ENCODE measurements at regions not wholly inside any gene's neighbourhood (a gene's known extent, or its start where the extent isn't known, plus 50 kb on each side); places are given as distances from the start of the nearest gene placed in this dataset.

DNA sequence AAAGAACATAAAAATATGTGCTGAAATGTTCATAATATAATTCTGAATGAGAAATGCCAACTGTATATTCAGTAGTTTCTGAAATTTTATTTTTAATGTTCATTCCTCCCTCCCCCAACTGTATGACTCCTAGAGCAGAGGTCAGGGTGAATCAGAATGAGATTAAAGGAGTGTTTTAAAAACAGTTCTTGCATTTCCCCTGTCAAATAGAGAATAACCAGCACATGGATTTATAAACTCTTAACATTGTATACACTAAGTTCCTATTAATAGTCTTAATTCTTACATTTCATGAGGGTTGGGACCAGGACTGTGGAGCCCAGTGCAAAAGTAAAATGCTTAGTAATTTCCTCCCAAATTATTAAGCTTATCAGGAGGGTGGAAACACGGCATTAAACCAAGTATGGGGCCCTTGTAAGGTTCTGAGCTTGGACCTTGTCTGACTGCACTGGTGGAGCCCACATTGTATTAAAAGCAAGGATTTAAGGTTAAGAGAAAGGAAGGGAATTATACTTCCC is 474.6 kb upstream of the RAG2 start:
- H3K9me3 ChIP-seq (ENCODE audit: low read length): peaks cover 9% of the 10 kb centered on the region
- no peak overlapping the region for H3K9ac ChIP-seq (ENCODE audit: low read length)
- no peaks in the 10 kb centered on the region for H3K79me2 ChIP-seq (ENCODE audit: low read length)
- no peaks in the 10 kb centered on the region for H3K4me1 ChIP-seq (ENCODE audit: low read length)
- no peaks in the 10 kb centered on the region for H3K9me2 ChIP-seq (replicated peaks; ENCODE audit: insufficient read depth, low read length)
- no peaks in the 10 kb centered on the region for H3K36me3 ChIP-seq (ENCODE audit: insufficient read depth, low read length)
- H4K20me1 ChIP-seq (ENCODE audit: insufficient read depth, low read depth, low read length): no peaks in the 10 kb centered on the region
- no peak overlapping the region for H3K4me2 ChIP-seq (ENCODE audit: low read depth, low read length, poor library complexity, severe bottlenecking)
- H3K4me3 ChIP-seq (ENCODE audit: low read length): no peak overlapping the region
- no peak overlapping the region for H2AFZ ChIP-seq (ENCODE audit: low read length)
- no peak overlapping the region for H3K27ac ChIP-seq (ENCODE audit: low read length)
- no peak for DNase-seq
- no peaks in the 10 kb centered on the region for H3K27me3 ChIP-seq (ENCODE audit: low read length)

DNA sequence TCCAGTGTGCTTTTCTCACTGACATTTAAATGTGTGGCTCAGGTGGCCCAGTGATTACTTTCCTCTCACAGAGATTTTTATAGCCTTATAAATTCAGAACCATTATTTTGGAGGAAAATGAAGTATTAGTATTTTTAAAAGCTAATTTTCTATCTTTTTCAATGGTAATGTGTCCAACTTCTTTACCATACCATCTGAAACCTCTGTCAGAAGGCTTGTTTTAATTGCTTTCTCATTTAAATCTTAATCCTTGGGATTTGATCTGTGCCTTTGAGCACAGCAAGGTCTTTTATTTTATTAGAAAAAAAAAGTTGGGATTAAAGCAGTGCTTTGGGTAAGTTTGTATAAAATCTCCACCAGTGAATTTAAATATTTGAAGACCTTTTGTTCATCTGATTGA is 452.3 kb upstream of the RAG2 start:
- Histone ChIP-seq H3K79me2 (ENCODE audit: low read length) (no peaks in the 10 kb centered on the region), H3K9me2 (replicated peaks; ENCODE audit: insufficient read depth, low read length) (no peaks in the 10 kb centered on the region), H3K36me3 (ENCODE audit: insufficient read depth, low read length) (no peaks in the 10 kb centered on the region), H3K4me1 (ENCODE audit: low read length) (no peaks in the 10 kb centered on the region), H3K4me2 (ENCODE audit: low read depth, low read length, poor library complexity, severe bottlenecking) (no peak overlapping the region), H3K9ac (ENCODE audit: low read length) (no peak overlapping the region), H3K9me3 (ENCODE audit: low read length) (peaks cover 34% of the 10 kb centered on the region), H3K27ac (ENCODE audit: low read length) (no peak overlapping the region), H3K27me3 (ENCODE audit: low read length) (no peaks in the 10 kb centered on the region), H3K4me3 (ENCODE audit: low read length) (no peak overlapping the region), H4K20me1 (ENCODE audit: insufficient read depth, low read depth, low read length) (no peaks in the 10 kb centered on the region), H2AFZ (ENCODE audit: low read length) (no peak overlapping the region)
- no peak for DNase-seq

DNA sequence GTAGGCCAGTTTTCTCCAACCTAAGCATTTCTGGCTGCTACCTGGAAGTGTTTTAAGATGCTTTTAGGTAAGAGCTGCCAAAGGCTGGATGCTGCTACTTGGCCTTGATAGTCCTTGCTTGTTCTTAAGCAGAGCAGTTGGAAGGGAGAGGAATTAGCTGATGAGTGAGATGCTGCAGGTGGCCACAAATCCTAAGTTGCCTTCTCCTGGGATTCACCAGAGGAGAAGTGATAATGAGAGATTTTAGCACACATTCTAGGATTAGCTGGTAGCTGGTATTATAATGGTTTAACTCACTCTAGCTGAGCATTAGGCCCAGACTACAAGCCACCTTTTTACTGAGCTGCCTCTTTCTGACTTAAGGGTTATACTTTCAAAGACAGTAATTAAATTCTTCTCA is 442.9 kb upstream of the RAG2 start:
- no peak overlapping the region for H2AFZ ChIP-seq (ENCODE audit: low read length)
- DNase-seq: no peak
- no peaks in the 10 kb centered on the region for H3K79me2 ChIP-seq (ENCODE audit: low read length)
- H4K20me1 ChIP-seq (ENCODE audit: insufficient read depth, low read depth, low read length): no peaks in the 10 kb centered on the region
- H3K4me3 ChIP-seq (ENCODE audit: low read length): no peak overlapping the region
- no peaks in the 10 kb centered on the region for H3K4me1 ChIP-seq (ENCODE audit: low read length)
- H3K27me3 ChIP-seq (ENCODE audit: low read length): no peaks in the 10 kb centered on the region
- H3K36me3 ChIP-seq (ENCODE audit: insufficient read depth, low read length): no peaks in the 10 kb centered on the region
- H3K9me3 ChIP-seq (ENCODE audit: low read length): peaks cover 3% of the 10 kb centered on the region
- H3K9ac ChIP-seq (ENCODE audit: low read length): no peak overlapping the region
- H3K4me2 ChIP-seq (ENCODE audit: low read depth, low read length, poor library complexity, severe bottlenecking): no peak overlapping the region
- H3K9me2 ChIP-seq (replicated peaks; ENCODE audit: insufficient read depth, low read length): no peaks in the 10 kb centered on the region; the same call in 1 of the 2 replicates
- no peak overlapping the region for H3K27ac ChIP-seq (ENCODE audit: low read length)

DNA sequence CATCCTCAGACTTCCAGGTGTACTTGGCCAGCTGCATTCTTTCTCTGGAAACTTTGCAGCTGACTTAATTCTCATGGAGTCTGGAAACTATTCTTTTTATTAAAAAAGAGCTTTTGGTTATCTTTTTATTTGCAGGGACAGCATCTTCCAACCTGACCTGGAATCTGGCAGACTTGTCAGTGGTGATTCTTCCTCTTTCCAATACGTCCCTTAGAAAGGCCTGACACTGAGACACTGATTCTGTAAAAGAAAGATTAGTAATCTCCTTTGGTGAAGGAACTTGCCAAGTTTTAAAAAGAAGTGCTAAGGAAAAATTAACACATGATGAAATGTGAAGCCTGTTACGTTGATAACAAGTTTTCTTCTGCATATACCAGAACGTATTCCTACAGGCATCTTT is 440.9 kb upstream of the RAG2 start:
- Histone ChIP-seq H3K9me3 (ENCODE audit: low read length) (peaks cover 7% of the 10 kb centered on the region), H3K79me2 (ENCODE audit: low read length) (no peaks in the 10 kb centered on the region), H3K4me1 (ENCODE audit: low read length) (no peaks in the 10 kb centered on the region), H3K27me3 (ENCODE audit: low read length) (no peaks in the 10 kb centered on the region), H3K4me2 (ENCODE audit: low read depth, low read length, poor library complexity, severe bottlenecking) (no peak overlapping the region), H3K36me3 (ENCODE audit: insufficient read depth, low read length) (no peaks in the 10 kb centered on the region), H3K4me3 (ENCODE audit: low read length) (no peak overlapping the region), H3K27ac (ENCODE audit: low read length) (no peak overlapping the region), H3K9me2 (replicated peaks; ENCODE audit: insufficient read depth, low read length) (no peaks in the 10 kb centered on the region), H4K20me1 (ENCODE audit: insufficient read depth, low read depth, low read length) (no peaks in the 10 kb centered on the region), H2AFZ (ENCODE audit: low read length) (no peak overlapping the region), H3K9ac (ENCODE audit: low read length) (no peak overlapping the region)
- DNase-seq: no peak

DNA sequence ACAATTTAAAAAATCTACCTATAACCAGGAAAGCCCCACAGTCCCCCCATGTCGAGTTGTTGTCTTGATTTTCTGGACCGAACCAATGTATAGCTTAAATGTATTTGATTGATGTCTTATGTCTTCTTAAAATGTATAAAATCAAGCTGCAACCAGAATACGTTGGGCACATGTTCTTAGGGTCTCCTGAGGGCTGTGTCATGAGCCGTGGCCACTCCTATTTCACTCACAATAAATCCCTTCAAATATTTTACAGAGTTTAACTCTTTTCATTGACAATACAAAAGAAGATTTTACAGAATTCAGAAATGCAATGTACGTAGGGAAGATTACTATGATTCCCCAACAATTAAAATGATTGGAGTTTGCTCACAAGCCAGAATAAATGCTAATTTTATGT is 428.7 kb upstream of the RAG2 start:
- H3K4me2 ChIP-seq (ENCODE audit: low read depth, low read length, poor library complexity, severe bottlenecking): no peak overlapping the region
- H4K20me1 ChIP-seq (ENCODE audit: insufficient read depth, low read depth, low read length): no peaks in the 10 kb centered on the region
- H3K9me3 ChIP-seq (ENCODE audit: low read length): peaks cover under 1% of the 10 kb centered on the region
- no peaks in the 10 kb centered on the region for H3K36me3 ChIP-seq (ENCODE audit: insufficient read depth, low read length)
- H3K9ac ChIP-seq (ENCODE audit: low read length): no peak overlapping the region
- no peaks in the 10 kb centered on the region for H3K27me3 ChIP-seq (ENCODE audit: low read length)
- H2AFZ ChIP-seq (ENCODE audit: low read length): no peak overlapping the region
- DNase-seq: no peak
- H3K27ac ChIP-seq (ENCODE audit: low read length): no peak overlapping the region
- 0 out of 2 replicates have a peak, but pooled peaks cover 3% of the 10 kb centered on the region for H3K9me2 ChIP-seq (replicated peaks; ENCODE audit: insufficient read depth, low read length)
- no peak overlapping the region for H3K4me3 ChIP-seq (ENCODE audit: low read length)
- no peaks in the 10 kb centered on the region for H3K4me1 ChIP-seq (ENCODE audit: low read length)
- no peaks in the 10 kb centered on the region for H3K79me2 ChIP-seq (ENCODE audit: low read length)

DNA sequence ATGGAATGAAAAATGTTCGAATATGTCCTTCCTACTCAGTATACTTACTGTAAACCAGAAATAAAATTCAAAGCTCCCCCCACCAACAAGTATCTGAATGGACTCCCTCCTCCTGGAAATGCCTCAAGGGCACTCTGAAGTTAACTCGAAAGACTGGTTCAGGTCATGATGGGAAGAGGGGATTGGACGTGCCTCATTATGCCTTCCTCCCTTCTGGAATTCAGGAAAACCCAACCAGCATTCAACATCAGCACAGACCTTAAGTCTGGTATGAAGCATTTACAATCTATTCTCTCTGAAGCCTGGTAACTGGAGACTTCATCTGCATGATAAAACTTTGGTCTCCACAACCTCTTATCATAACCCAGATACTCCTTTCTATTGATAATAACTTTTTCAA is 428.3 kb upstream of the RAG2 start:
- H4K20me1 ChIP-seq (ENCODE audit: insufficient read depth, low read depth, low read length): no peaks in the 10 kb centered on the region
- no peak overlapping the region for H3K27ac ChIP-seq (ENCODE audit: low read length)
- no peak for DNase-seq
- H3K9ac ChIP-seq (ENCODE audit: low read length): no peak overlapping the region
- H3K4me1 ChIP-seq (ENCODE audit: low read length): no peaks in the 10 kb centered on the region
- H3K9me3 ChIP-seq (ENCODE audit: low read length): peaks cover 4% of the 10 kb centered on the region
- H3K27me3 ChIP-seq (ENCODE audit: low read length): no peaks in the 10 kb centered on the region
- H3K4me3 ChIP-seq (ENCODE audit: low read length): no peak overlapping the region
- 0 out of 2 replicates have a peak, but pooled peaks cover 3% of the 10 kb centered on the region for H3K9me2 ChIP-seq (replicated peaks; ENCODE audit: insufficient read depth, low read length)
- H3K36me3 ChIP-seq (ENCODE audit: insufficient read depth, low read length): no peaks in the 10 kb centered on the region
- H2AFZ ChIP-seq (ENCODE audit: low read length): no peak overlapping the region
- no peaks in the 10 kb centered on the region for H3K79me2 ChIP-seq (ENCODE audit: low read length)
- no peak overlapping the region for H3K4me2 ChIP-seq (ENCODE audit: low read depth, low read length, poor library complexity, severe bottlenecking)

DNA sequence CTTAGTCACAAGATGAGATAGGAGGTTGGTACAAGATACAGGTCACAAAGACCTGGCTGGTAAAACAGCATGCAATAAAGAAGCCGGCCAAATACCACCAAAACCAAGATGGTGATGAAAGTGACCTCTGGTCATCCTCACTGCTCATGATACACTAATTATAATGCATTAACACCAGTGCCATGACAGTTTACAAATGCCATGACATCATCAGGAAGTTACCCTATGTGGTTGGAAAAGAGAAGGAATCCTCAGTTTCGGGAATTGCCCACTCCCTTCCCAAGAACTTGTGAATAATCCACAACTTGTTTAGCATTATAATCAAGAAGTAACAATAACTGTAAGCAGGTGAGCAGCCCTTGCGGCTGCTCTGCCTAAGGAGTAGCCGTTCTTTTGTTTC is 408.5 kb upstream of the RAG2 start:
- Histone ChIP-seq H3K36me3 (ENCODE audit: insufficient read depth, low read length) (no peaks in the 10 kb centered on the region), H3K79me2 (ENCODE audit: low read length) (no peaks in the 10 kb centered on the region), H3K9ac (ENCODE audit: low read length) (no peak overlapping the region), H3K4me3 (ENCODE audit: low read length) (no peak overlapping the region), H3K9me3 (ENCODE audit: low read length) (no peaks in the 10 kb centered on the region; the same call in 1 of the 2 replicates), H3K27me3 (ENCODE audit: low read length) (no peaks in the 10 kb centered on the region), H3K4me1 (ENCODE audit: low read length) (no peaks in the 10 kb centered on the region), H4K20me1 (ENCODE audit: insufficient read depth, low read depth, low read length) (no peaks in the 10 kb centered on the region), H3K4me2 (ENCODE audit: low read depth, low read length, poor library complexity, severe bottlenecking) (no peak overlapping the region), H3K9me2 (replicated peaks; ENCODE audit: insufficient read depth, low read length) (no peaks in the 10 kb centered on the region), H2AFZ (ENCODE audit: low read length) (no peak overlapping the region), H3K27ac (ENCODE audit: low read length) (no peak overlapping the region)
- no peak for DNase-seq

DNA sequence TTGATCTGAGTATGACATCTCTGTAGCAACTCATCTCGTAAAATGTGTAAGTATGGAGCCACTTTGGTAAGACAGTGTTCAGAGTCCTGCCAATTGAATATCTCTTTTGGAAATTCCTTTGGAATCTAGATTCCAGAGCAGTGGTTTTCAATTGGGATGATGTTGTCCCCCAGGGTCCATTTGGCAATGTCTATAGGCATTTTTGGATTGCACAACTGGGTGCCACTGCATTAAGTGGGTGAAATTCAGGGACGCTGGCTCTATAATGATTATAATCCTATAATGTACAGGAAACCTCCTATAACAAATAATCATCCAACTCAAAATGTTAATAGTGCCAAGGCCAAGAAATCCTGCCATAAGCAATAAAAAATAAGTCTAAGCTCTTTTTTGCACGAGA is 404.8 kb upstream of the RAG2 start:
- Histone ChIP-seq H3K27me3 (ENCODE audit: low read length) (no peaks in the 10 kb centered on the region), H3K27ac (ENCODE audit: low read length) (no peak overlapping the region), H3K4me3 (ENCODE audit: low read length) (no peak overlapping the region), H3K9ac (ENCODE audit: low read length) (no peak overlapping the region), H3K79me2 (ENCODE audit: low read length) (no peaks in the 10 kb centered on the region), H3K9me2 (replicated peaks; ENCODE audit: insufficient read depth, low read length) (no peaks in the 10 kb centered on the region), H4K20me1 (ENCODE audit: insufficient read depth, low read depth, low read length) (no peaks in the 10 kb centered on the region), H3K4me2 (ENCODE audit: low read depth, low read length, poor library complexity, severe bottlenecking) (no peak overlapping the region), H2AFZ (ENCODE audit: low read length) (no peak overlapping the region), H3K4me1 (ENCODE audit: low read length) (no peaks in the 10 kb centered on the region), H3K9me3 (ENCODE audit: low read length) (no peaks in the 10 kb centered on the region), H3K36me3 (ENCODE audit: insufficient read depth, low read length) (no peaks in the 10 kb centered on the region)
- no peak for DNase-seq

DNA sequence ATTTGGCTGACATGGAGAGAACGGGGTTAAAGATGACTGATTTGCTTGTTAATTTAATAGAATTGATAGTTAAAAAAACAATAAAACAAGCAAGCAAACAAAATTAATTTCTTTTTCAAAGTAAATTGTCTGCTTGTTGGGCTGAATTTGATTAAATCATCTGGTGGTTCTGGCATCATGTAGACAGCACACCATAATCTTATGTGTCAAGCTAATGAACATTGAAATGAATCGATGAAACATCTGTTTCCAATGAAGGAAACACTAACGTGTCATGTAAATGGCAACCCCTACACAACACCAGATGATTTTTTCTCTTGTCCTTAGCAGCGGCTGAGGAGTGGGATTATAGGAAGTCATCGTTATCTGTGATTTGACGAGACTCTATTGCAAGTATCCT is 399.6 kb upstream of the RAG2 start:
- H3K9me3 ChIP-seq (ENCODE audit: low read length): no peaks in the 10 kb centered on the region
- H3K9me2 ChIP-seq (replicated peaks; ENCODE audit: insufficient read depth, low read length): no peaks in the 10 kb centered on the region
- no peaks in the 10 kb centered on the region for H3K4me1 ChIP-seq (ENCODE audit: low read length)
- H3K9ac ChIP-seq (ENCODE audit: low read length): no peak overlapping the region
- H2AFZ ChIP-seq (ENCODE audit: low read length): no peak overlapping the region
- no peaks in the 10 kb centered on the region for H3K79me2 ChIP-seq (ENCODE audit: low read length)
- H3K36me3 ChIP-seq (ENCODE audit: insufficient read depth, low read length): no peaks in the 10 kb centered on the region
- no peak for DNase-seq
- no peaks in the 10 kb centered on the region for H3K27me3 ChIP-seq (ENCODE audit: low read length)
- no peak overlapping the region for H3K4me2 ChIP-seq (ENCODE audit: low read depth, low read length, poor library complexity, severe bottlenecking)
- no peaks in the 10 kb centered on the region for H4K20me1 ChIP-seq (ENCODE audit: insufficient read depth, low read depth, low read length)
- H3K27ac ChIP-seq (ENCODE audit: low read length): no peak overlapping the region
- no peak overlapping the region for H3K4me3 ChIP-seq (ENCODE audit: low read length)
